H9 (cell line): ENCODE measurements at regions not wholly inside any gene's neighbourhood (a gene's known extent, or its start where the extent isn't known, plus 50 kb on each side); places are given as distances from the start of the nearest gene placed in this dataset.

ENCODE experiments used
- DNase-seq: peaks from one replicate; pipeline ENCODE4 v3.0.0-alpha.2; 2017
- H2AFZ ChIP-seq: one replicate; pipeline ENCODE4 v1.6.1; 2013; ENCODE audit warnings: mild to moderate bottlenecking, low read length, control low read depth, moderate library complexity
- H2AK5ac ChIP-seq: 2 replicates; pipeline ENCODE4 v1.6.1; 2013; ENCODE audit warnings: low read length, control low read depth, mixed read lengths; ENCODE audit not compliant: insufficient read length
- H2BK120ac ChIP-seq: one replicate; pipeline ENCODE4 v1.6.1; 2013; ENCODE audit warnings: low read depth, mild to moderate bottlenecking, low read length, control low read depth, inconsistent platforms; ENCODE audit not compliant: poor library complexity, severe bottlenecking
- H2BK12ac ChIP-seq: 2 replicates; pipeline ENCODE4 v1.6.1; 2013; ENCODE audit warnings: low read length, control low read depth, mixed read lengths, low read depth; ENCODE audit not compliant: insufficient read length
- H2BK15ac ChIP-seq: 2 replicates; pipeline ENCODE4 v1.6.1; 2013; ENCODE audit warnings: low read depth, low read length, control low read depth
- H2BK20ac ChIP-seq: one replicate; pipeline ENCODE4 v1.6.1; 2013; ENCODE audit warnings: low read depth, mild to moderate bottlenecking, low read length, control low read depth, inconsistent platforms; ENCODE audit not compliant: poor library complexity, severe bottlenecking
- H2BK5ac ChIP-seq: 2 replicates; pipeline ENCODE4 v1.6.1; 2013; ENCODE audit warnings: low read length, control low read depth, mixed read lengths; ENCODE audit not compliant: insufficient read length
- H3K14ac ChIP-seq: 2 replicates; pipeline ENCODE4 v1.6.1; 2013; ENCODE audit warnings: low read length, control low read depth; ENCODE audit not compliant: insufficient read depth
- H3K18ac ChIP-seq: 2 replicates; pipeline ENCODE4 v1.6.1; 2013; ENCODE audit warnings: low read depth, mild to moderate bottlenecking, mixed read lengths, low read length, control low read depth; ENCODE audit not compliant: insufficient read length
- H3K23ac ChIP-seq: 2 replicates; pipeline ENCODE4 v1.6.1; 2013; ENCODE audit warnings: low read length, control low read depth, mixed read lengths, low read depth; ENCODE audit not compliant: insufficient read length
- H3K23me2 ChIP-seq: 2 replicates; pipeline ENCODE4 v1.6.1; 2013; ENCODE audit warnings: low read depth, mild to moderate bottlenecking, mixed read lengths, low read length, control low read depth; ENCODE audit not compliant: insufficient read length, poor library complexity, severe bottlenecking
- H3K27ac ChIP-seq: 2 replicates; pipeline ENCODE4 v1.5.1; 2013; ENCODE audit warnings: low read length, control low read depth, mixed read lengths, low read depth; ENCODE audit not compliant: insufficient read length
- H3K27me3 ChIP-seq: 2 replicates; pipeline ENCODE4 v1.6.1; 2013; ENCODE audit warnings: low read length, control low read depth, inconsistent platforms; ENCODE audit not compliant: insufficient read depth
- H3K4ac ChIP-seq: 2 replicates; pipeline ENCODE4 v1.6.1; 2013; ENCODE audit warnings: low read depth, mild to moderate bottlenecking, control low read depth, inconsistent platforms, low read length, moderate library complexity
- H3K4me1 ChIP-seq: 2 replicates; pipeline ENCODE4 v1.6.1; 2013; ENCODE audit warnings: low read length, control low read depth, inconsistent platforms; ENCODE audit not compliant: insufficient read depth
- H3K4me2 ChIP-seq: 2 replicates; pipeline ENCODE4 v1.6.1; 2013; ENCODE audit warnings: low read length, control low read depth, mixed read lengths; ENCODE audit not compliant: insufficient read length, insufficient read depth
- H3K56ac ChIP-seq: 2 replicates; pipeline ENCODE4 v1.6.1; 2013; ENCODE audit warnings: low read depth, mild to moderate bottlenecking, mixed read lengths, low read length, control low read depth; ENCODE audit not compliant: insufficient read length
- H3K79me1 ChIP-seq: 2 replicates; pipeline ENCODE4 v1.6.1; 2013; ENCODE audit warnings: low read depth, mild to moderate bottlenecking, moderate library complexity, low read length, control low read depth, inconsistent platforms; ENCODE audit not compliant: insufficient read depth, poor library complexity, severe bottlenecking
- H3K79me2 ChIP-seq: 2 replicates; pipeline ENCODE4 v1.6.1; 2013; ENCODE audit warnings: low read length, control low read depth, inconsistent platforms; ENCODE audit not compliant: insufficient read depth
- H3K9ac ChIP-seq: 2 replicates; pipeline ENCODE4 v1.6.1; 2013; ENCODE audit warnings: low read length, control low read depth, mixed read lengths; ENCODE audit not compliant: insufficient read length; ENCODE audit errors: extremely low read depth
- H3K9me3 ChIP-seq: one replicate; pipeline ENCODE4 v1.6.1; 2013; ENCODE audit warnings: low read depth, low read length, inconsistent platforms; ENCODE audit not compliant: control insufficient read depth
- H3T11ph ChIP-seq: one replicate; pipeline ENCODE4 v1.6.1; 2013; ENCODE audit warnings: mild to moderate bottlenecking, low read length, control low read depth, inconsistent platforms
- H4K20me1 ChIP-seq: one replicate; pipeline ENCODE4 v1.6.1; 2013; ENCODE audit not compliant: control insufficient read depth, insufficient read length, insufficient read depth
- H4K5ac ChIP-seq: 2 replicates; pipeline ENCODE4 v1.6.1; 2013; ENCODE audit warnings: low read depth, mild to moderate bottlenecking, mixed read lengths, low read length, control low read depth; ENCODE audit not compliant: insufficient read length
- H4K8ac ChIP-seq: replicated peaks from 2 replicates; pipeline ENCODE4 v1.6.1; 2013; ENCODE audit warnings: low read length, control low read depth, mixed read lengths, low read depth; ENCODE audit not compliant: insufficient read length
- H4K91ac ChIP-seq: 2 replicates; pipeline ENCODE4 v1.6.1; 2013; ENCODE audit warnings: low read depth, mild to moderate bottlenecking, moderate library complexity, mixed read lengths, low read length, control low read depth; ENCODE audit not compliant: insufficient read length
- H3K27ac Mint-ChIP-seq, 3 experiments: 2 replicates in 2 of 3; 3 replicates in 1 of 3; pipeline ENCODE4 v1.8.0; 2020 to 2021; ENCODE audit warnings: mixed read lengths in 3 of 3, mild to moderate bottlenecking in 1 of 3, moderate library complexity in 1 of 3
- H3K27me3 Mint-ChIP-seq: 2 replicates; pipeline ENCODE4 v1.8.0; 2021; ENCODE audit warnings: low read depth, mild to moderate bottlenecking, moderate library complexity, mixed read lengths
- H3K36me3 Mint-ChIP-seq, 3 experiments: 2 replicates in 2 of 3; 3 replicates in 1 of 3; pipeline ENCODE4 v1.8.0; 2020 to 2021; ENCODE audit warnings: low read depth in 3 of 3, mixed read lengths in 3 of 3; ENCODE audit not compliant: insufficient read depth in 1 of 3
- H3K4me1 Mint-ChIP-seq, 2 experiments: 2 replicates each; pipeline ENCODE4 v1.8.0; 2020; ENCODE audit warnings: mixed read lengths in 2 of 2
- H3K4me3 Mint-ChIP-seq, 2 experiments: 2 replicates in 1 of 2; 3 replicates in 1 of 2; pipeline ENCODE4 v1.8.0; 2020 to 2021; ENCODE audit warnings: mild to moderate bottlenecking in 2 of 2, mixed read lengths in 2 of 2, moderate library complexity in 1 of 2
- H3K9me3 Mint-ChIP-seq, 2 experiments: 2 replicates in 1 of 2; 3 replicates in 1 of 2; pipeline ENCODE4 v1.8.0; 2020; ENCODE audit warnings: mild to moderate bottlenecking in 2 of 2, mixed read lengths in 2 of 2, moderate library complexity in 1 of 2
- CTCF ChIP-seq: fragments of 200-600 bp; sonication (generic); conservative IDR thresholded peaks from 3 replicates; pipeline ENCODE4 v1.8.0; 2021; ENCODE audit warnings: antibody characterized with exemption, mild to moderate bottlenecking
- whole genome bisulfite sequencing: extraction: QIAGEN DNeasy Blood & Tissue Kit; methylation state at CpG from one replicate; pipeline ENCODE4 v1.1.7; 2013; ENCODE audit warnings: missing lambda C conversion rate, low lambda C conversion rate, mixed read lengths; ENCODE audit not compliant: insufficient read length; ENCODE audit errors: extremely low coverage; 5-methylcytosine and 5-hydroxymethylcytosine counted together

GRCh38 chr21:28867401-28867800 lies 125.3 kb downstream of the LTN1 start:
- Mint-ChIP-seq H3K9me3 (no peaks in the 10 kb centered on the region), H3K4me1 (no peaks in the 10 kb centered on the region), H3K4me3 (no peak overlapping the region), H3K27me3 (no peaks in the 10 kb centered on the region), H3K27ac (no peak overlapping the region), H3K36me3 (peaks cover 0 to 12% (median 3%) of the 10 kb centered on the region in 3 experiments; a peak in 3 of 7 replicates)
- no peak overlapping the region for H2BK20ac ChIP-seq
- TF ChIP-seq CTCF: no peak
- H4K91ac ChIP-seq: no peak overlapping the region
- no peak overlapping the region for H3K4ac ChIP-seq
- H4K20me1 ChIP-seq: no peaks in the 10 kb centered on the region
- no peak overlapping the region for H2BK15ac ChIP-seq
- H3K4me1 ChIP-seq: no peaks in the 10 kb centered on the region
- H2AK5ac ChIP-seq: no peak overlapping the region
- no peak overlapping the region for H2AFZ ChIP-seq
- H3K27ac ChIP-seq: no peak overlapping the region
- H3K4me2 ChIP-seq: no peak overlapping the region
- H4K5ac ChIP-seq: no peak overlapping the region
- H3K23ac ChIP-seq: no peak overlapping the region
- H2BK5ac ChIP-seq: no peak overlapping the region
- no peak for DNase-seq
- H3T11ph ChIP-seq: no peak overlapping the region
- H3K56ac ChIP-seq: no peak overlapping the region
- H3K14ac ChIP-seq: no peak overlapping the region
- no peaks in the 10 kb centered on the region; the same call in 1 of the 2 replicates for H3K27me3 ChIP-seq
- no peaks in the 10 kb centered on the region for H3K79me2 ChIP-seq
- H2BK120ac ChIP-seq: no peak overlapping the region
- no peak overlapping the region for H3K18ac ChIP-seq
- no peak overlapping the region for H4K8ac ChIP-seq
- no peak overlapping the region for H2BK12ac ChIP-seq
- no CpG with 5 or more reads among the region's 3 CpGs for WGBS
- no peaks in the 10 kb centered on the region for H3K9me3 ChIP-seq
- no peaks in the 10 kb centered on the region for H3K23me2 ChIP-seq
- H3K79me1 ChIP-seq: no peaks in the 10 kb centered on the region
- no peak overlapping the region for H3K9ac ChIP-seq
